H1 (cell line): ENCODE measurements at regions not wholly inside any gene's neighbourhood (a gene's known extent, or its start where the extent isn't known, plus 50 kb on each side); places are given as distances from the start of the nearest gene placed in this dataset.

Experiments used
- HDAC2 ChIP-seq, 2 experiments: fragments of 300-600 bp in 1 of 2; sonication (generic) in 1 of 2; IDR thresholded peaks; 2 replicates each; pipeline ENCODE4 v1.6.1; 2011 to 2012; ENCODE audit warnings: low read depth in 2 of 2, low read length in 2 of 2, mild to moderate bottlenecking in 2 of 2, moderate library complexity in 2 of 2, borderline replicate concordance in 1 of 2, inconsistent platforms in 1 of 2
- TEAD4 ChIP-seq: IDR thresholded peaks from 2 replicates; pipeline ENCODE4 v1.6.1; 2012; ENCODE audit warnings: low read depth, low read length, inconsistent platforms, mixed read lengths

- no peak for TF ChIP-seq HDAC2 (IDR thresholded peaks at IDR 0.05; ENCODE audit: borderline replicate concordance in 1 of 2, low read depth in 2 of 2, low read length in 2 of 2)
- TF ChIP-seq TEAD4, result no peak
- TF ChIP-seq, all 59 proteins: peak for 0
Measured at GRCh38 chr6:76553256-76553655, 480.8 kb upstream of the IMPG1 start (continued).
